Ishikawa (cell line): ENCODE measurements at regions not wholly inside any gene's neighbourhood (a gene's known extent, or its start where the extent isn't known, plus 50 kb on each side); places are given as distances from the start of the nearest gene placed in this dataset.
A peak's percentile ranks its signal among the peaks of the same experiment; 100 is the strongest.

ENCODE experiments used
- CEBPB ChIP-seq: IDR thresholded peaks from 2 replicates; pipeline ENCODE4 v1.6.1; 2012
- CREB1 ChIP-seq: IDR thresholded peaks from 2 replicates; pipeline ENCODE4 v1.6.1; 2012; ENCODE audit warnings: low read depth
- EGR1 ChIP-seq: IDR thresholded peaks from 2 replicates; pipeline ENCODE4 v1.6.1; 2012
- EP300 ChIP-seq: IDR thresholded peaks from 2 replicates; pipeline ENCODE4 v1.6.1; 2012; ENCODE audit warnings: borderline replicate concordance
- FOXM1 ChIP-seq: IDR thresholded peaks from 2 replicates; pipeline ENCODE4 v1.6.1; 2012; ENCODE audit warnings: low read depth, borderline replicate concordance
- MAX ChIP-seq: IDR thresholded peaks from 2 replicates; pipeline ENCODE4 v1.6.1; 2012
- NFIC ChIP-seq: IDR thresholded peaks from 2 replicates; pipeline ENCODE4 v1.6.1; 2012
- RAD21 ChIP-seq: IDR thresholded peaks from 2 replicates; pipeline ENCODE4 v1.6.1; 2012; ENCODE audit warnings: low read depth
- TAF1 ChIP-seq: IDR thresholded peaks from 2 replicates; pipeline ENCODE4 v1.6.1; 2012; ENCODE audit warnings: low read depth, mild to moderate bottlenecking
- TCF12 ChIP-seq: IDR thresholded peaks from 2 replicates; pipeline ENCODE4 v1.6.1; 2012; ENCODE audit warnings: low read depth
- TEAD4 ChIP-seq: IDR thresholded peaks from 2 replicates; pipeline ENCODE4 v1.6.1; 2012
- USF1 ChIP-seq: IDR thresholded peaks from 2 replicates; pipeline ENCODE4 v1.6.1; 2012
- YY1 ChIP-seq: IDR thresholded peaks from 2 replicates; pipeline ENCODE4 v1.6.1; 2012; ENCODE audit warnings: low read depth
- ZBTB7A ChIP-seq: IDR thresholded peaks from 2 replicates; pipeline ENCODE4 v1.6.1; 2012; ENCODE audit warnings: low read depth
- TF ChIP-seq, protein P1 (sequence below): IDR thresholded peaks from 2 replicates; pipeline ENCODE4 v1.6.1; 2012; ENCODE audit warnings: low read depth, mild to moderate bottlenecking

DNA sequence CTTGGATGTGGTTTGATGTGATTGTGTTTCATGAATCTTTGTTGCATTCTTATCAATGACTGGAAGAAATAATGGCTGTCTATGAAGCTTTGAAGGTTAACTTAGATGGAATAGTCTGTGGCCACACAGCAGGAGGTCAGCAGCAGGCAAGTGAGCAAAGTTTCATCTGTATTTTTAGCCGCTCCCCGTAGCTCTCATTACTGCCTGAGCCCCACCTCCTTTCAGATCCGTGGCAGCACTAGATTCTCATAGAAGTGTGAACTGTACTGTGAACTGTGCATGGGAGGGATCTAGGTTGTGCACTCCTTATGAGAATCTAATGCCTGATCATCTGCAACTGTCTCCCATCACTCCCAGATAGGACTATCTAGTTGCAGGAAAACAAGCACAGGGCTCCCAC, 660.2 kb downstream of the EPHA7 start:
- TF ChIP-seq EGR1 (no peak), RAD21 (no peak), CREB1 (no peak), MAX (no peak), NFIC (no peak), ZBTB7A (no peak), USF1 (no peak), CEBPB (no peak)
- TF ChIP-seq, protein P1, sequence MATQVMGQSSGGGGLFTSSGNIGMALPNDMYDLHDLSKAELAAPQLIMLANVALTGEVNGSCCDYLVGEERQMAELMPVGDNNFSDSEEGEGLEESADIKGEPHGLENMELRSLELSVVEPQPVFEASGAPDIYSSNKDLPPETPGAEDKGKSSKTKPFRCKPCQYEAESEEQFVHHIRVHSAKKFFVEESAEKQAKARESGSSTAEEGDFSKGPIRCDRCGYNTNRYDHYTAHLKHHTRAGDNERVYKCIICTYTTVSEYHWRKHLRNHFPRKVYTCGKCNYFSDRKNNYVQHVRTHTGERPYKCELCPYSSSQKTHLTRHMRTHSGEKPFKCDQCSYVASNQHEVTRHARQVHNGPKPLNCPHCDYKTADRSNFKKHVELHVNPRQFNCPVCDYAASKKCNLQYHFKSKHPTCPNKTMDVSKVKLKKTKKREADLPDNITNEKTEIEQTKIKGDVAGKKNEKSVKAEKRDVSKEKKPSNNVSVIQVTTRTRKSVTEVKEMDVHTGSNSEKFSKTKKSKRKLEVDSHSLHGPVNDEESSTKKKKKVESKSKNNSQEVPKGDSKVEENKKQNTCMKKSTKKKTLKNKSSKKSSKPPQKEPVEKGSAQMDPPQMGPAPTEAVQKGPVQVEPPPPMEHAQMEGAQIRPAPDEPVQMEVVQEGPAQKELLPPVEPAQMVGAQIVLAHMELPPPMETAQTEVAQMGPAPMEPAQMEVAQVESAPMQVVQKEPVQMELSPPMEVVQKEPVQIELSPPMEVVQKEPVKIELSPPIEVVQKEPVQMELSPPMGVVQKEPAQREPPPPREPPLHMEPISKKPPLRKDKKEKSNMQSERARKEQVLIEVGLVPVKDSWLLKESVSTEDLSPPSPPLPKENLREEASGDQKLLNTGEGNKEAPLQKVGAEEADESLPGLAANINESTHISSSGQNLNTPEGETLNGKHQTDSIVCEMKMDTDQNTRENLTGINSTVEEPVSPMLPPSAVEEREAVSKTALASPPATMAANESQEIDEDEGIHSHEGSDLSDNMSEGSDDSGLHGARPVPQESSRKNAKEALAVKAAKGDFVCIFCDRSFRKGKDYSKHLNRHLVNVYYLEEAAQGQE = no peak

GRCh38 chr6:92757925-92758324, 661.4 kb downstream of the EPHA7 start:
- TF ChIP-seq EGR1 = no peak
- no peak for TF ChIP-seq CEBPB
- no peak for TF ChIP-seq USF1
- TF ChIP-seq ZBTB7A = no peak
- TF ChIP-seq EP300 = no peak
- TF ChIP-seq FOXM1 = no peak
- no peak for TF ChIP-seq MAX
- no peak for TF ChIP-seq CREB1

GRCh38 chr6:92756912-92757311, 662.4 kb downstream of the EPHA7 start:
- TF ChIP-seq YY1 = no peak
- TF ChIP-seq, protein P1 = no peak
- no peak for TF ChIP-seq FOXM1
- no peak for TF ChIP-seq ZBTB7A
- no peak for TF ChIP-seq NFIC
- TF ChIP-seq TEAD4 = no peak
- no peak for TF ChIP-seq CREB1
- TF ChIP-seq RAD21 = no peak
- no peak for TF ChIP-seq EGR1
- TF ChIP-seq USF1 = no peak
- no peak for TF ChIP-seq EP300

- TF ChIP-seq RAD21 (0 out of 2 replicates have a peak, but pooled peaks have one; percentile 7), USF1 (peak; percentile 30; the same call in 1 of the 2 replicates), MAX (no peak), TEAD4 (peak; percentile 83), EP300 (peak; percentile 39; the same call in 1 of the 2 replicates), NFIC (peak; percentile 80)
Observed at GRCh38 chr6:92753956-92754355, 665.4 kb downstream of the EPHA7 start.

GRCh38 chr6:92752114-92752513, 667.2 kb downstream of the EPHA7 start:
- TF ChIP-seq NFIC (no peak), RAD21 (no peak), CREB1 (no peak), MAX (no peak), TEAD4 (no peak), TAF1 (no peak), ZBTB7A (no peak), USF1 (no peak), EGR1 (no peak), FOXM1 (no peak), TCF12 (no peak), EP300 (no peak)
